Skeletal muscle satellite cell (primary cell): ENCODE measurements at regions not wholly inside any gene's neighbourhood (a gene's known extent, or its start where the extent isn't known, plus 50 kb on each side); places are given as distances from the start of the nearest gene placed in this dataset.

ENCODE experiments used
- H3K27me3 ChIP-seq: 2 replicates; pipeline ENCODE4 v1.7.0; 2013; ENCODE audit warnings: low read length; ENCODE audit not compliant: control insufficient read depth, insufficient read depth
- H3K36me3 ChIP-seq: 2 replicates; pipeline ENCODE4 v1.7.0; 2013; ENCODE audit warnings: mild to moderate bottlenecking, control low read depth, low read length; ENCODE audit not compliant: insufficient read depth
- H3K4me1 ChIP-seq: 2 replicates; pipeline ENCODE4 v1.7.0; 2013; ENCODE audit warnings: low read length; ENCODE audit not compliant: control insufficient read depth, insufficient read depth
- H3K4me2 ChIP-seq: 2 replicates; pipeline ENCODE4 v1.7.0; 2013; ENCODE audit warnings: mild to moderate bottlenecking, low read length
- H3K4me3 ChIP-seq: 2 replicates; pipeline ENCODE4 v1.7.0; 2013; ENCODE audit warnings: low read length
- H3K9ac ChIP-seq: 2 replicates; pipeline ENCODE4 v1.7.0; 2013; ENCODE audit warnings: mild to moderate bottlenecking, low read depth, low read length, moderate library complexity
- H3K9me3 ChIP-seq: replicated peaks from 2 replicates; pipeline ENCODE4 v1.7.0; 2013; ENCODE audit warnings: mild to moderate bottlenecking, control low read depth, low read length

DNA sequence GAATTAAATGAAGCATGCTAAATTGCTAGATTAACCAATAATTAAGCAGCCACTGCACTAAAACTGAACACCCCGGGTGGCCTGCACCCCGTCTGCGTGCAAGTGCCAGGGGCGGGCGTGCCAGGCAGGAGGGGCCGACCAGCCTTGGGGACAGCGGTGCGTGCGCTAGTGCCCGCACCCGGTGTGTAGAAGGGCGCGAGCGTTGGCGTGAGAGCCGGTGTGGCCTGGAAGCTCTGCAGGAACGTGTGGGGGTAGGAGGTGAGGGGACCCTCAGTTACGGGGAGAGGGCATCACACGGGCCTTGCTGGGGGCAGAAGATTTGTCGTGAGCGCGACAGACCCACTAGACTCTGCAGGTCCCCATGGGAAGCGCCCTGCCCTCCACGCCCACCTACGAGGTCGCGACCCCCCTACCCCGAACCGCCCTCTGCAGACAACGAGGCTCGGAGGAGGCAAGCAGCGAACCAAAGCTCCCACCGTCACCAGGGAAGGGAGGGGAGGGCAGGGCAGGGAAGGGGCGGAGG is 105.8 kb downstream of the FAM53A start:
- H3K9me3 ChIP-seq, result no peaks in the 10 kb centered on the region
- no peaks in the 10 kb centered on the region for H3K36me3 ChIP-seq
- H3K27me3 ChIP-seq, result peaks cover 15% of the 10 kb centered on the region
- no peaks in the 10 kb centered on the region for H3K4me1 ChIP-seq
- H3K9ac ChIP-seq, result no peak overlapping the region
- peak overlapping the region; percentile 16 for H3K4me2 ChIP-seq
- peak overlapping the region; percentile 20 for H3K4me3 ChIP-seq

DNA sequence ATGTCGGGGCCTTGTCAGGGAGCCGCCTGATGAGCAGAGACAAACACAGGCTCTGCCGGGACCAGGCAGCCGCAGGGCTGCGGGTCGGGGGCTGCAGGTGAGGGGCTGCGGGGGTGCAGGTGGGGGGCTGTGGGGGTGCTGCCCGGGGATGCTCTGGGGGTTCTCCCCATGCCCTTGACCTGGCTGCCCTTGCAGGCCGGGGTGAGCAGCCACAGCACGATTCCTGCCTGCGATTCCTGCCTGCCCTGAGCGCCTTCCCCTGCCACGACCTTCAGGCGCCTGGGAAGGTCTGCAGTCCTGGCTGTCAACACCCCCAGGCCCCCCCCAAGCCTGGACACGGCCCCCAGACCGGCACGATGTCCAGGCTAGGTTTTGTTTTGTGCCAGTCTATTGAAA is 106.3 kb downstream of the FAM53A start:
- H3K4me1 ChIP-seq, result no peaks in the 10 kb centered on the region
- no peak overlapping the region for H3K4me2 ChIP-seq
- H3K4me3 ChIP-seq, result no peak overlapping the region
- H3K27me3 ChIP-seq, result peaks cover 11% of the 10 kb centered on the region
- no peaks in the 10 kb centered on the region for H3K36me3 ChIP-seq
- H3K9ac ChIP-seq, result no peak overlapping the region
- H3K9me3 ChIP-seq, result no peaks in the 10 kb centered on the region

DNA sequence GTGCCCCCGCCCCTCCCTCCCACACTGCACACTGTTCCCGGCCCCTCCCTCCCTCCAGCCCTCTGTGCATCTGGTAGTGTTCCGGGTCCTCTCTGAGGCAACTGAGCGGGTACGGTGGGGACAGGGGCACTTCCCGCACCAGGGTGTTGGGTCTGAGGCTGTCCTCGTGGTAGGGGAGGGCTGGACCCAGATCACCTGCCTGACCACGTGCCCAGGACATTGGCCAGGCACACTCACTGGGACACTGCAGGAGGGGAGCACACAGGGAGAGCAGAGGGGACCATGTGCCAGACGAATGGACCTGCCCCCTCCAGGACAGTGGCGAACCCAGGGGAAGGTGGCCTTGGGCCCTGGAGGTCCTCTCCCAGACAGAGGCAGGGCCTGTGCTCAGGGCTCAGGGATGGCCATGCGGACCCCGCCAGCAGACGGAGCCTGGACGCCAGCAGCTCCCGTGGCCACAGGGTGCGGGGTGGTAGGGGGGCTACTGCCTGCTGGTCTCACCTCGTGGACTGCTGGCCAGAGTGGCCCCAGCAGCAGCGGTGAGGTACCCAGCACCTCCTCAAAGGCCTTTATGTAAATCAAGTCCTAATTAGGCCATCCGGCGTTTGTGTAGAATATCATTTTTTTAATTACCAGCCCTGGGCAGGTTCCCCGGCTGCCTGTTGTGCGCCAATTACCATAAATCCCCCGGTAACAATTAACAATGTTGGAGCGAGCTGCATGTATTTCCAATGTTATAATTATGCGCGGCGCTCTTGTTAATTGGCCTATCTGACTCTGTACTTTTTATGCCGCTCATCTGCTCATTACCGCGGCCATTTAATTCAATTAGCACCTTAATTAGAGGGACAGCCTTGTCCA is 106.9 kb downstream of the FAM53A start:
- Histone ChIP-seq H3K4me3 (no peak overlapping the region), H3K9me3 (no peaks in the 10 kb centered on the region), H3K27me3 (peaks cover 4% of the 10 kb centered on the region)

DNA sequence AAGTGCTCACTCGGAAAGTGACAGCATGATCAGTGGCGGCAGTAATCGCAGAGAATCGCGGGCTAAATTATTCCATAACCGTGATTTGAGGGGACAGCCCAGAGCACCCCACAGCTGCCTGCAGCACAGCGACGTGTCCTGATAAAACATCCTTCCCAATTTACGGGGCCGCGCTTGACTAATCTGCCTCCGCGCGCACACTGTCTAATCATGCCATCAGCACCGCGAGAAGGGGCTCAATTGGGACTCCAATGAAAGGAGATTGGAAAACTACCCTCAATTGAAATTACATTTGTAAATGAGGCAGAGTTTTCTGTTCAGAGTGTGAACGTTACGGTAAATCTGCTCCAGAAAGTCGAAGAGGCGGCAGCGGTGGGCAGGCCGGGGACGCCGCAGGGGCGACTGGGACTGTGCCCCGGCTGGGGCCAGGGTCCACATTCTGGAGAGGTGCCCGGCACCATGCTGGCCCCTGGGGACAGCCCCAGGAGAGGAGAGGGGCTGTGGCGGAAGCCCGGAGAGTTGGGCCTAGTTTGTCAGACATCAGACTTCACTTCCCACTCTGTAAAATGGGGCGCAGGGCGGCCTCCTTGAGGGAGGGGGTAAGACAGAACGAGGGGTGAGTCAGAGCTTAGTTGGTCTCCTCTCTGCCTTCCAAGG is 107.7 kb downstream of the FAM53A start:
- Histone ChIP-seq H3K27me3 (no peaks in the 10 kb centered on the region), H3K4me1 (no peaks in the 10 kb centered on the region), H3K4me3 (no peak overlapping the region), H3K9me3 (no peaks in the 10 kb centered on the region), H3K4me2 (no peak overlapping the region), H3K36me3 (no peaks in the 10 kb centered on the region), H3K9ac (no peak overlapping the region)

More for the DNA sequence above, 106.9 kb downstream of the FAM53A start:
- H3K4me1 ChIP-seq, result no peaks in the 10 kb centered on the region
- H3K9ac ChIP-seq, result no peak overlapping the region
- no peak overlapping the region for H3K4me2 ChIP-seq
- H3K36me3 ChIP-seq, result no peaks in the 10 kb centered on the region

DNA sequence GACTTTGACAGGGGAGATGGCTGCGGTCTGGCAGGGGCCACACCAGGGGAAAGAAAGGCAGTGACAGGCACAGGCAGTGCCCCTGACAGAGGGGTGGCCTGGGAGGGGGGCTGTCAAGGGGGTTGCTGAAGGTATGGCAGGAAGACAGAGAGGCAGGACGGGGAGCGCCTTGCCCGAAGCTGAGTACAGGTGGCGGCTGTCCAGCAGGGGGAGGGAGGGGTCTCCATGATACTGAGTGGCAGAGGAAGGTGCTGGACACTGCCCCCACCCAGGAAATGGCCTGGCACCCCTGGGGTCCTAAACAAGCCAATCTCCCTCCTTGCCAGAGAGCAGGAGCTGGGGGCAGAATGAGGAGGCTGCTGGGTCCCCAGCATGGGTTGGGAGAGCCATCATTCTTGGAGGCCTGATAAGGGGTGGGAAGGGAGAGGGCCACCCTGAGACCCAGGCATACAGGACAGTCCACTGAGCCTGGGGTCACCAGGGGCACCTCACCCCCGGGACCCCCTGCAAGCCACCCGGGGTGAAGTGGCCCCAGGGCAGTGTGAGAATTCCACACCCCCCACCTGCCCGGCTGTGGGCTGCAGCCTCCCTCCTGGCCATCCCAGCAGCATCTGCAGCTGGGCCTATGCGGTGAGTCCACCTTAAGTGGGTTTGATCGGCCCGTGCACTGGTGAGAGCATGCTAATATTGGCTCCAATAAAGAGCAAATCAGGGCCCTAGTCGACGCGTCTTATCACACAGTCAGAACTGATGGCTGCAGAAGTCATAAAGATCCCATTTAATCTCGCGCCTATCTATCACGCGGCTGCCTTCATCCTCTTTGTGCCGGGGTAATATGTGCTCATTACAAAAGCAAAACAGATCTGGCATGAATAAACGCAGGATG is 108.5 kb downstream of the FAM53A start:
- Histone ChIP-seq H3K4me1 (no peaks in the 10 kb centered on the region), H3K9ac (no peak overlapping the region), H3K9me3 (no peaks in the 10 kb centered on the region), H3K36me3 (no peaks in the 10 kb centered on the region), H3K27me3 (no peaks in the 10 kb centered on the region), H3K4me2 (no peak overlapping the region), H3K4me3 (no peak overlapping the region)

DNA sequence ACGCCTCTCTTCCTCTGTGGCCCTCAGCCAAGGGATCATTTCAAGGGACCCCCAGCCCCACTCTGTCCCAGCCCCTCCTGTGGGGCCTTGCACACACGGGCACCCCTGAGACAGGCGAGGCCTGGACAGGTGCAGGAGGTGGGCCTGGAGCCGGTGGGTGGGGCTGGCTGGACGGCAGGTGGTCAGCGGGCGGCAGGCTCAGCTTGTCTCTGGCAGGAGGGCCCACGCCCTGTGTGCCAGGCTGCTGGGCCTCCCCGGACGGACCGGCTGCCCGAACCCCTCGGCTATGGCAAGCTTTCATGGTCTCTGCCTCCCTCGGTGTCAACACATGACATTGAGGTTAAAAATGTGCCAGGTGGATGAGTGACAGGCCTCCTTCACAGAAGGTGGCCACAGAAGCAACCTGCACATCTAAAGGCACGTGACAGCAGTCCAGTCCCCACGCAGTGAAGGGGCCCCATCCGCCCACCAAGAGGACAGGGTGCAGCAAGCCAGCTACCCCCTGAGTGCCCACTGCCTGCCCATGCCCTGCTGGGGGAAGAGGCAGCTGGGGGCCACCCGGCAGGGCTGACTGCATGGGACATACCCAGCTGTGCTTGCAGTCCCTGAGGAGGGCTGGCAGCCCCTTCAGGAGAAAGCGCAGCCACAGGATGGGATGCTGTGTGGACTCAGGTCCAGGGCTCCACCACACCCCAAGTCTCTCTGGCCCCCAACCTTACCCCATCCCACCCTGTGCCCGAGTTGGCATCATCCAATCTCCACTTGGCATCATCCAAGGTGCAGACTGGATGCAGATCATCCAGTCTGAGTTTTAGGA is 109.3 kb downstream of the FAM53A start:
- no peaks in the 10 kb centered on the region for H3K4me1 ChIP-seq
- no peak overlapping the region for H3K4me2 ChIP-seq
- no peak overlapping the region for H3K9ac ChIP-seq
- no peaks in the 10 kb centered on the region for H3K36me3 ChIP-seq
- no peaks in the 10 kb centered on the region for H3K27me3 ChIP-seq
- H3K9me3 ChIP-seq, result no peaks in the 10 kb centered on the region
- H3K4me3 ChIP-seq, result no peak overlapping the region

DNA sequence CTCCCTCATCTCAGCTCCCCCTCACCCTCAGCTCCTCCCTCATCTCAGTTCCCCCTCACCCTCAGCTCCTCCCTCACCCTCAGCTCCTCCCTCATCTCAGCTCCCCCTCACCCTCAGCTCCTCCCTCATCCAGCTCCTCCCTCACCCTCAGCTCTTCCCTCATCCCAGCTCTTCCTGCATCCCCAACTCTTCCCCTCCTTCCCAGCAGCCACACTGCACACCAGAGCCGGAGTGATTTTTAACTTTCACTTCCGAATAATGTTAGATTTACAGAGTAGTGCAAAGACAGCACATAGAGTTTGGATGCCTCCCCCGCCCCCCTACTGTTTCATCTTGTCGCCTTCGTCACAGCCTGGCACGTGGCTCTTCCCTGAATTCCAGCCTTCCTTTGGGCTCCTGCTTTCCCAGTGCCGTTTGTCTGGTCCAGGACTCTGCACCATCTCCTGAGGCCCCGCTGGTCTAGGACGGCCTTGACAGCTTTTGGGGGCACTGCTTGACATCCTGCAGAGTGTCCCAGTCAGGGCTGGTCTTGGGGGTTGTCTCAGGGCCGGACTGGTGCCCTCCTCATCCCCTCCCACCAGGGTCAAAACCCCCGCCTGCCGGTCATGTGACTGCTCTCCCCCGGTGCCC is 110.2 kb downstream of the FAM53A start:
- H3K9ac ChIP-seq, result no peak overlapping the region
- no peaks in the 10 kb centered on the region for H3K4me1 ChIP-seq
- H3K36me3 ChIP-seq, result no peaks in the 10 kb centered on the region
- no peak overlapping the region for H3K4me2 ChIP-seq
- no peak overlapping the region for H3K4me3 ChIP-seq
- H3K9me3 ChIP-seq, result no peaks in the 10 kb centered on the region
- H3K27me3 ChIP-seq, result no peaks in the 10 kb centered on the region

DNA sequence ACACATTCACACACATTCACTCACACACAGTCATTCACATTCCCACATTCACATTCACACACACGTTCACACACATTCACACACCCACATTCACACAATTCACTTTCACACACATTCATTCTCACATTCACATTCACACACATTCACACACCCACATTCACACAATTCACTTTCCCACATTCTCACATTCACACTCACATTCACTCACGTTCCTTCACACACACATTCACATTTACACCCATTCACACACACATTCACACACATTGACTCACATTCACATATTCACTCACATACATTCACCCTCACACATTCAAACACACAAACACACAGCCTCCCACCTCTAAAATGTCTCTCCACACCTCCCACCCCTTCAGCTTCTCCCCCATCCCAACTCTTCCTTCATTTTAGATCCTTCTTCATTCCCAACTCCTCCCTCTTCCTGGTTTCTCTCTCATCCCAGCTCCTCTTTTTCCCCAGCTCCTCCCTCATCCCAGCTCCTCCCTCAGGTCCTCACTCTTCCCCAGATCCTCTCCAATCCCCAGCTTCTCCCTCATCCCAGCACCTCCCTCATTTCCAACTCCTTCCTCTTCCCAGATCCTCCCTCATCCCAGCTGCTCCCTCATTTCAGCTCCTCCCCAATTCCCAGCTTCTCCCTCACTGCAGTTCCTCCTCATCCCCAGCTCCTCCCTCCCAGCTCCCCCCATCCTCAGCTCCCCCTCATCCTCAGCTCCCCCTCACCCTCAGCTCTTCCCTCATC is 111.0 kb downstream of the FAM53A start:
- H3K27me3 ChIP-seq, result no peaks in the 10 kb centered on the region
- no peak overlapping the region for H3K4me2 ChIP-seq
- H3K36me3 ChIP-seq, result no peaks in the 10 kb centered on the region
- no peak overlapping the region for H3K4me3 ChIP-seq
- H3K4me1 ChIP-seq, result no peaks in the 10 kb centered on the region
- H3K9me3 ChIP-seq, result no peaks in the 10 kb centered on the region
- no peak overlapping the region for H3K9ac ChIP-seq

DNA sequence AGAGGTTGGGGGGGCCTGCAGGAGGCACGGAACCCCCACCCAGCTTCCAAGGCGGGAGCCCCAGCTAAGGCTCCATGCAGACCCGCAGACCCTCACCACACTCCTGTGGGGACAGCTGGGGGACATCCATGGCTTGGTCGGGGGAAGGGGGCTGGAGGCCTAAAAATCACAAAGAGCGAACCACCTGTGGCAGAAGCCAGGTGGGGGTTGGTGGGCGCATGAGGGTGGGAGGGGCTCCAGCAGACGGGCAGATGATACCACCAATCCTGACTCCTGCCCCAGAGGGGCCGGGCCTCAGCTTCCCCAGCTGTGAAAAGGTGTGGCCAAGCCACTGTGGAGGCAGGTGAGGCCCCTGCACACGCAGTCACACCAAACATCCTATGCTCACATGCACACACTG is 111.6 kb downstream of the FAM53A start:
- Histone ChIP-seq H3K9me3 (no peaks in the 10 kb centered on the region), H3K4me2 (no peak overlapping the region), H3K36me3 (no peaks in the 10 kb centered on the region), H3K9ac (no peak overlapping the region), H3K4me1 (no peaks in the 10 kb centered on the region), H3K4me3 (no peak overlapping the region), H3K27me3 (no peaks in the 10 kb centered on the region)

DNA sequence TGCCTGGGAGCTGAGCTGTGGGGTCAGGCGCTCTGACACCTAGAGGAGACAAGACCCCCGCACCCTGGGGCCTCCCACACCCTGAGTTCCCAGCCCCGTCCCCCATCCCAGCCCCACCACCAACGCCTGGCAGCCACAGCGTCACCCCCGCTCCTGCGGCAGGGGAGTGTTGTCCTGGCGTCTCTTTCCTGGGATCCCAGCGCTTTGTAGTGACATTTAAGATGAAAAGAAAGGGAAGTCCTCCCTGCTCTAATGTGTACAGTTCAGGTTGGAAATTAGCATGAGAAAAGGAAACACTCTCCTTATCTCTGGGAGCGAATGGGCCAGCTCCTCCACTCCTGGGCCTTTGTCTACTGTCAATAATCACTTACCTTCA is 112.1 kb downstream of the FAM53A start:
- no peak overlapping the region for H3K4me3 ChIP-seq
- H3K9me3 ChIP-seq, result no peaks in the 10 kb centered on the region
- no peaks in the 10 kb centered on the region for H3K36me3 ChIP-seq
- no peaks in the 10 kb centered on the region for H3K27me3 ChIP-seq
- no peaks in the 10 kb centered on the region for H3K4me1 ChIP-seq
- no peak overlapping the region for H3K9ac ChIP-seq
- H3K4me2 ChIP-seq, result no peak overlapping the region
